GM21717 (cell line): ENCODE measurements at regions not wholly inside any gene's neighbourhood (a gene's known extent, or its start where the extent isn't known, plus 50 kb on each side); places are given as distances from the start of the nearest gene placed in this dataset.

Source experiments
- ATAC-seq: cut with Tn5 transposase; IDR thresholded peaks from one replicate; pipeline ENCODE4 v1.9.1; 2021; ENCODE audit warnings: mild to moderate bottlenecking, moderate library complexity; ENCODE audit not compliant: unreplicated experiment

DNA sequence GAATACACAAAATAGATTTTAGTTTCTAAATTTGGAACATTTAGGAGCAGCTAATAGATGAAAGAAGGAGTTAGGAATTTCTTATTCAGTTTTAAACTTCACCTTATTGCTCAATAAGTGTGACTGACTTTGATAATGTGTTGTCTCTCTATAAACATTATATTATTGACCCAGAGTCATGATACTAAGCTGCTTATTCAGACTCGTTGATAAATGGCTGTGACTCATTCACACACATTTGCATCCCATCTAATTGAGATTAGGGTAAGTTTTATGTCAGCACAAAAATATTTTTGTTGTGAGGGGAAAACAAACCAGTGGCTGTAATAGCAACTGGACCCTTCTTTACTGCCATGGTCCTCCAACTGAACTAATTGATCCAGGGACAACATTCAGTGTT, 137.6 kb downstream of the GOLIM4 start:
- no peak for ATAC-seq

DNA sequence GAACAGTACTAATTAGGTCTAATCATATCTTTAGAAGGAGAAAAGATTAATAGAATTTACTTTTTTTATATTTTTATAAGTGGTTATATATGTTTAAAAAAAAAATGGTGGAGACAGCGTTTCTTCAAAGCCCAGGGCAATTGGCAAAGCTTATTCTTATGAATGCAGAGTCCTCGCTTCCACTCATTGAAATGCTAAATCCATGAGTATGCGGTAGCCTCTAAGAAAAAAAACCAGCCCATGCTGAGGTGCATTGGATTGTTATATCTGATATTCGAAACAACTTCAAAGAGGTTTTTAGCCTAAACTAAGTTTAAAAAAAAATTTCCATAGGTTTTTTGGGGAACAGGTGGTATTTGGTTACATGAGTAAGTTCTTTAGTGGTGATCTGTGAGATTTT, 142.8 kb downstream of the GOLIM4 start:
- no peak for ATAC-seq

GRCh38 chr3:167950212-167950611, 145.5 kb downstream of the GOLIM4 start:
- no peak for ATAC-seq

- no peak for ATAC-seq
Observed at GRCh38 chr3:167941234-167941995, 154.3 kb downstream of the GOLIM4 start.

DNA sequence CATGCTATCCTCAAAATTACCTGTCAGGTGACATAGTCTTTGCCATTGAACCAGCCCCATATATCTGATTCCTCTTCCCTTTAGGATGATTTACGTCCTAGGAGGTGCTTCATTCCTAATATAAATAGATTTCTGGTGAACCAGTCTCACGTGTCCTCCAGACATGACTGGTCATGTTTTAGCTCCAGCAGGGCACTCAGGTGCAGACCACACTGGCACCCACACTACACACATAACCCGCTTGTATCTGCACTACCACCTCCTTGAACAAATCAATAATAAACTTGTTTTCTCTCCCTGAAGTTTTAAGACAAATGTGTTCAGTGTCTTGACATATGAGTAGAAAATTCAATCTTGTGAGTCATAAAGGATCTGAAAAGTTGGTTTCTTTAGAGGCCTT, 155.5 kb downstream of the GOLIM4 start:
- ATAC-seq, result no peak

- ATAC-seq, result no peak
Observed at GRCh38 chr3:167938516-167938915, 157.2 kb downstream of the GOLIM4 start.

GRCh38 chr3:167936019-167936418, 159.7 kb downstream of the GOLIM4 start:
- no peak for ATAC-seq

DNA sequence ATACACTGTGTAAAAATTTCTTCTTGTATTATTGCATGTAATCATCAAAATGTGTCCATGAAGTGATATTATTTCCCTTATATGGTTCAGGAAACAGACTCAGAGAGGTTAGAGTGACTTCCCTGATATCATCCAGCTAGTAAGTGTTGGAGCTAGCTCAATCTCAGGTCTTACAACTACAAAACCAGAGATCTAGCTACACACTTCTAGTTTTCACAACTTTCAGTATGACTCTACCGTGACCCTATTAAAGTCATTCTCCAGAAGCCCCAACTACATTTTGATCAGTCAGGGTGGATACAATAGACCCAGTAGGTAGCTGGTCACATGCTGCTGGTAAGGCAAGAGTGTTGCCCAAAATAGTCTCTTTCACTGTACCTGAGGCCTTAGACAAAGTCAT, 165.3 kb downstream of the GOLIM4 start:
- ATAC-seq, result no peak

- ATAC-seq, result no peak
Observed at GRCh38 chr3:167929968-167930367, 165.8 kb downstream of the GOLIM4 start.

DNA sequence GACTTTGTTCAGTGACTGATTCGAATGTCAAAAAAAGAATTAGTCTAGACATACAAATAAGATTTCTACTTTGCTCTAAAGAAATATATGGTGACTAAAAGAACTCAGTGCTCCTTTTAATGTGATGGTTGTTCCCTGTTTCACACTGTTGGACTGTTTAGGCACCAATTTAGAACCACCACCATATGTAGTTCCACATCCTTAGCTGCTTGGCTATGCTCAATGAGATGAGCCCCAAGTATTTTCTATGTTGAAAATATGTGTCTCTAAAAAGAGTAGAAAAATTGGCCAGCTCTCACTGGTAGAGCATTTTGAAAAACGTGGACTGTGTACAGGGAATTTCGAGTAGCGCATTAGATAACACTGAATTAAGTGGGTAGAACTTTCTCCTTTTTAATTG, 167.3 kb downstream of the GOLIM4 start:
- no peak for ATAC-seq

DNA sequence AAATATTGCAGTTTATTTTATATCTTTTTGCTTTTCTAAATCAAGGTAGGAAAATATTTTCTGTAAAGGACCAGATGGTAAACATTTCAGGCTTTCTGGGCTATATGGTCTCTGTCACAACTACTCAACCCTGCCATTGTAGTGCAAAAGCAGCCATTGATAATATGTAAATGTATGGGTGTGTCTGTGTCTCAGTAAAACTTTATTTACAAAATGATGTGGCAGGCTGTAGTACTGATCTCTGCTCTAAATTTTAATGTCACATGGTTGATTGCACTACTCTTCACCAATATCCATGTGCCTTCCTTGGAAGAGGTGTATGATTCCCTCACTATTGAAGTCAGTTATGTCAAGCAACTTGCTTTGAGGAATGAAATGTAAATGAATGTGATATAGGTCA, 175.0 kb downstream of the GOLIM4 start:
- no peak for ATAC-seq

- no peak for ATAC-seq
Observed at GRCh38 chr3:167919590-167919989, 176.1 kb downstream of the GOLIM4 start.

- no peak for ATAC-seq
Observed at GRCh38 chr3:167918686-167919085, 177.0 kb downstream of the GOLIM4 start.

DNA sequence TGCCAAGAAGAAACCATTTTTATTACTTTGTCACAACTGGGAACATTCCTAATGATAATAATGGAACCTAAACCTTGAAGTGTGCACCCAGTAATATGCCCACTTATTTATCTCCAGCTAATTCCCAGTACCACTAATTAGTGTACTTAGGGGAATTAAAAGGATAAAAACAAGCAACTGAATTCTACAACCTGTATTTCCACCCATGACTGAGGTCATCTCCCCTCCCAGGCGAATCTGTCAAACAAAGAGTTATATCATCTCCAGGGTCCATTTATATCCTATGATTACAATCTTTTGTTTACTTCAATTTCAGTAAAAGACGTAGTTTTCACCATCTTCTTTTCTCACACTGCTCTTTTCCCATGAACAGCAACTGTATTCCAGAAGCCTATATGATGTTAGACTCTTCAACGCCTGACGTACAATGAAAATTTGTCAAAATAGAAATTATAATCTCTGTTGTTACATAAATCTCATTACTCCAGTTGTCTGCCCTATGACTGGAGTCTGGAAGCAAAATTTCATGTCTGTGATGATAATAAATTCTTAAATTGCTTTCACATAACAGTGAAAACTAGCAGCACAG, 177.6 kb downstream of the GOLIM4 start:
- no peak for ATAC-seq

DNA sequence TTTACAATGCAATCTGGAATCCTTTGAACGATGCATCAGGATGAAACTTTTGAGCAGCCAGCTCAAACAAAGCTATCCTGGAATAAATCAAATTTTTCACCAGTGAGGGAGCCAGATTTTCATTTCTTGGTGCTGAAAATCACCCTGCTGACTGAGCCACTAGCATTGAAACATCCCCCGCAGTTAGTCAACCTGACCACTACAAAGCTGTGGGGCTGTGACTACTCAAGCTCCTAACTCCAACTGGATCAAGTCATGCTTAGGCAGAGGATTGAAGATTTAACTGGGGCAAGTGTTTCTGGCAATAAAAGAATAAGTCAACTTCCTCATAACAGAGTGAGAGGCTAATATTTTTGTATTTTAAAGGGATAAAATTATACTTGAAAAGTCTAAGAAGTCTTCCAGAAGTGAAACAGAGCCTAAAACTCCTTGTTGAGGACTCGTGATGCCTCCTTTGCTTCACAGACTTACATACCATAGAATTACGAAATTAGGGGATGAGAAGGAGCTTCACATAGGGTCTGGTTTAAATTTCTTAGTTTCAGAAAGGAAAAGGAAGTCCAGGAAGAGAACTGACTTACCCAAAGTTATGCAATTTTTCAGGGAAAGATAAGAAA, 177.8 kb downstream of the SERPINI1 start:
- ATAC-seq, result no peak

DNA sequence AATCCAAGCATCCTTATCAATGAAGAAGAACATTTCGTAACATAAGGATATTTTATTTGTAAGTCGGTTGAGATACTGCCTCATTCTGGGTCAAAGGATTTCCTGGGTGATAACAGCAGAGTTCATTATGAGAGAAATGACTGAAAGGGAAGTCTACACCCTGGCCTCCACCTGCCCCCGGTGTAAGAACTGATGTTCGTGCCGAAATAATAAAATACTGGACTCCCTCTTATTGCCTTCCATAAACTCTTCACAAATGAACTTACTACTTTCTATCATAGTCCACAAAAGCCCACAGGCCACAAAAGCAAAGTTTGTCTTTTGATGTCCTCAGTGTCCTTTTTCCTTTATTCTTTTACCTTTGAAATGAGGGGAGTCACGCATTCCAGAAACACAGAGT, 174.4 kb downstream of the SERPINI1 start:
- ATAC-seq, result no peak

- ATAC-seq, result no peak
Observed at GRCh38 chr3:167909504-167909896, 174.0 kb downstream of the SERPINI1 start.

- no peak for ATAC-seq
Observed at GRCh38 chr3:167908746-167909503, 173.4 kb downstream of the SERPINI1 start.

DNA sequence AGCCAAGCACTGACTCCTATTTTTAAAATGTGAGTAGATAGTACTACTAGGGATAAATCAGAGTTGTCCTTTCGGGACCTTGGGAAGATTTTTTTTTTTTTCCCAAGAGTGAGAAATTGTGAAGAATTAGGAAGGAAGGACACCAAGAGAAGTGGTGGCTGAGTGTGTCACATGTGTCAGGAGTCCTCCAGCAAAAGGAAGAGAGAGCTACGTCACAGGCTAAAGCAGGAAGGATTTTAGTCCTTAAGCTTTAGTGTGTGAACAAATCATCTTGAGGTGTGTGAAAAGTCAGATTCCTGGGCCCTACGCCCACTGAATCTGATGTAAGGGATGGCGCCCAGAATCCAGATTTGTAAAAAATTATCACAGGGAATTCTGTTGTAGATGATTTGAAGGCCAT, 172.7 kb downstream of the SERPINI1 start:
- no peak for ATAC-seq

GRCh38 chr3:167901138-167901537, 165.6 kb downstream of the SERPINI1 start:
- ATAC-seq, result no peak

DNA sequence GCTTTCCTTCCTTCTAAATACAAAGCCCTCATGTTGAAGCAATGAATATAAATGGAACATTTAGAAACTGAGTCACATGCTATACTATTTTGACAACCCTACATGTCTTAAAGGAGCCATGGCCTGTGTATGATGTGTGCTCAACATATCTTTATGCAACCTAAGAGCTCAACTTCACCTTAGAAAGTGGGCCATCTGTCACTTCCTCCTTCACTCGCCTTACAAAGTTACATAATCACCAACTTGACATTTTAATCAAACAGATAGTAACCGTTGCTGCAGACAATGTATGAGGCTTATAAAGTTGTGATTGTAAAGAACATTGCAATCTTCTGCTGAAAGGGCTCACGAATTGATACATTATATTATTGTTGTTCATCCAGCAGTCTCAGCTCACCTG, 163.6 kb downstream of the SERPINI1 start:
- ATAC-seq, result no peak

DNA sequence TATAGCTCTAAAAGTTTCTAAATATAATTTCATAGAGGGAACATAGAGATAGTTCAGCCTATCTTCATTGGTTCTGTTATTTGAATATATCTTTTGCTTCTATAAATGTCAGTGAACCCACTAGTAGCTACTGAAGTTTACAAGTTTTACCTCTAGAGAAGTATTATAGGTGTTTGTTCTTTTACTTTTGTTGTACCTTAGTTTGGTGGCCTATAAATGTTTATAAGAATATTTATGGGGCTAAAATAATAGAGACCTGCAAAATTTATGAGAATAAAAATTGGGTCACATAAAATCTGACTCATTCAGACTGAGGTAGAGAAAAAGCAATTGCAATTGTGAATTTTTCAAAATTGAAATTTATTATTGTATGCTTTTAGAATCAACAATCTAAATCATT, 162.6 kb downstream of the SERPINI1 start:
- no peak for ATAC-seq
